OCI-M2 (cell line): ENCODE measurements at regions not wholly inside any gene's neighbourhood (a gene's known extent, or its start where the extent isn't known, plus 50 kb on each side); places are given as distances from the start of the nearest gene placed in this dataset.

Source experiments
- DNase-seq: peaks from one replicate; lab custom pipeline; 2025; ENCODE audit not compliant: unreplicated experiment; lab: John Stamatoyannopoulos, UW

- DNase-seq = no peak
These were observed 172.8 kb downstream of the GATA3 start for GRCh38 chr10:8227246-8227645.

DNA sequence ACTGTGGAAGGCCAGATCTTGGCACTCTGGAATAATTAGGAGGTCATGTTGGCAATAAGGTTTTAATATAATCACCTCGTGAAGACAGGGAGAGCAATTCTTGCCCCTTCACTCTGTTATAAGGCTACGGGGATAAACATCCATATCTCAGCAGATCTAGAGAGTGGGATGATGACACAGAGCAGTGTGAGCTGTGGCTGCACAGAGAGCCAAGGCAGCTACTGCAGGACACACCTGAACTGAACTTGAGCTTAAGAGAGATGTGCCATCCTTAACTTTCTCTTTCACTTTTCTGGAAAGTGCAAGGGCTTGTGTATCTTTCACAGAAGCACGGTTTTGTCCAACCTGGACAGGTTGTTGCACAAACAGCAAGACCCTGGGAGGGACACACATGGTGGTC, 174.7 kb downstream of the GATA3 start:
- no peak for DNase-seq

DNA sequence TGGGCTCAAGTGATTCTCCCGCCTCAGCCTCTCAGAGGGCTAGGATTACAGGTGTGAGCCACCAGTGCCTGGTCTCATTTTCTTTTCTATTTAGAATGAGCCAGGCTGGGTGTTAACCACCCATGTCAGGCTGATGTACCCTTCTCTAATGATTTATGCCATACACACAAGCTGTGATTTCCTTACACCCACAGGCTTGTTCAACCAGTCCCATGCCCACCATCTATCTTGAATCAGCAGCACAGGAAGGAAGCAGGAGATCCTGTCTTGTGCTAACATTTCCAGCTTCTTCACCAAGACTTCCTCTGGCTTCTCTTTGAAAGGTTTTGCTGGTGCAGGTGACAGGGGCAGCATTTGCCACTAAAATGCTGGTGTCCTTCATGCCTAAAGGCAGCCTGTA, 176.4 kb downstream of the GATA3 start:
- no peak for DNase-seq

GRCh38 chr10:8233049-8233448, 178.6 kb downstream of the GATA3 start:
- DNase-seq = no peak

DNA sequence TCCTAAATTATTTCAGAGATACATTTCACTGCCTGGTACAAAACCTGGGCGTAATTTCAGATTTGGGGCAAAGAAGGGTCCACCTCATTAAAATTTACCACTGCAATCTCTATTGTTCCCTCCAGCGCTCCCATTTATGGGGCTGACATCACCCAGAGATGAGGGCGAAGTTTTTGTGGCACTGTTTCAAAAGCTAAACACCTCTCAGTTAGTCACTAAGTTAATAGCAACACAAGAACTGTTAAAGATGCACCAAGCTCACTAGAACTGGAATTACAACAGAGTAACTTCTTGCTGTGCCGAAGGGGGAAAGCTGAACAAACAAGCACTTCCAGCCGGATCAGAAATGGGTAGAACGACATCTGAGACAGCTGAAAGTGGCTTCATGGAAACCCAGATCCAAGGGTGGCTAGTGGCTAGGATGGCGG, 179.4 kb downstream of the GATA3 start:
- no peak for DNase-seq

DNA sequence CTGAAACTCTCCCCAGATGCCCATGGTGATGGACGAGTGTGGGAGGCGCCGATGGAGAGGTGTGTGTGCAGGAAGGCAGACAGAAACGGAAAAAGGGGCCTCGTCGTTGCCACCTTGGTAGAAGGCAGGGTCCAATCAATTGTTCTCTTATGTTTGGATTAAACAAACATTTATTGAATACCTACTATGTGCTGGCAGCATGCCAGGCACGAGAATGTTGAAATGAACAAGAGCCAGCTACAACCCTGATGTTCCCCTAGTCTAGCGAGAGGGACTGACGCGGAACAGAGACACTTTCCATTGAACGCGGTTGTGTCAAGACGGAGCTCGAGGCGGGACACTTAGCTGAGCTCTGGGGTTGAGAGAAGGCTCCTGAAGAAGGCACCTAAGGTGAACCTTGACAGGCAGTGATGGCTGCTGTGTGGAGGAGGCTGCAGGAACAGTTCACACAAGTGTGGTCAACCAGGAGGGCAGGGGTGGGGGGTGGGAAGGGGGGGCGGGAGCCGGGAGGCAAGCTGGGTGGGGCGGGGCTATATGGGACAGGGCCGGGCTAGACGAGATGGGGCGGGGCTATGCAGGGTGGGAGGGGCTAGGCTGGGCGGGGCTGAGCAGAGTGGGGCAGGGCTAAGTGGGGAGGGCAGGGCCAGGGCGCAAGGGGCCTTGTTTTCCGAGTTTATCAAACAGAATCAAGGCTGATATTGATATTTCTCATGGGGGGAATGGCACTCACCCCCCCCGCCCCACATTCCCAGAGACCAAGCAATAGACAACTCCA, 181.0 kb downstream of the GATA3 start:
- DNase-seq = no peak

- no peak for DNase-seq
These were observed 184.5 kb downstream of the GATA3 start for GRCh38 chr10:8238986-8239385.

GRCh38 chr10:8240861-8241260, 186.4 kb downstream of the GATA3 start:
- no peak for DNase-seq

GRCh38 chr10:8242295-8242872, 187.9 kb downstream of the GATA3 start:
- DNase-seq = no peak

DNA sequence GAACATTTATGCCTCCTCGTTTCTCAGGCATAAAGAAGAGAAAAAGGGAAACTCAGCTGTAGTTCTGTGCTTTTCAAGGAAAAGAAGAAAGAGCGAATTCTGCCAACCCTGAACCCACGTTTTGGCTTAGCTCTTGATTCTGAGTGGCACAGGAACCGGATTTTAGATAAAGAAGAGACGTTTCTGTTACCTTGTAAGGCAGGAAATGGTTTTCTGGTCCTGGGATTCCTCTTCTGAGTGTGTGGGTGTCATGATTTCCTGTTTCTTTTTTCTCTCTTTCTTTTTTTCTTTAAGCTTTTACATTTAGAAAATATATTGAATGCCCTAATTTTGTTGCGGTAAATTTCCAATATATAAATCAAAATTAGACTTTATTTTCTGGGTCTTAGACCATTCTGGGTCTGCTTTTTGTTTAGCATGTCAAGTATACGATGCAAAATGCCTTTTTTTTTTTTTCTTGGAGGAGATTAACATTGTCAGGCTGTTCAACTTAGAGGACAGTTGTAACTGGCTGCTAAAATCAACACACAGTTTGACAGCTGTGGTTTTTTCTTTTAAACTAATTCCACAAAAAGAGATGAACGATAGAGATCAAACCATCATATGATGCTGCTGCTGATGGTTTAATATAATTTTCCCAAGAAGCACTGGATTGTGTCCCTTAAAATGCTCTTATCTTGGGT, 190.8 kb downstream of the GATA3 start:
- no peak for DNase-seq

DNA sequence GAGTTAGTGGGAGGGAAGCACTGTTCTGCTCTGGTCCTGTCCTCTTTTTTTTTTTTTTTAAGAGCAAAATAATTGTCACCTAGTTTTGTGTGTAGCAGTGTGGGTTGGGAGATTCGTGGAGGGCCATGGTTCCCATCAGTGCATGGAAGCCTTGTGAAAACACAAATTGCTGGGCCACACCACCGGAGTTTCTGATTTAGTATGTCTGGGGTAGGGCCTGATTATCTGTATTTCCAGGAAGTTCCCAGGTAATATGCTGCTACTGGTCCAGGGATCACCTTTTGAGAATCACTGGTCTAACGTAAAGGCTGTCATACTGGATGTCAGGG, 191.3 kb downstream of the GATA3 start:
- DNase-seq = no peak

DNA sequence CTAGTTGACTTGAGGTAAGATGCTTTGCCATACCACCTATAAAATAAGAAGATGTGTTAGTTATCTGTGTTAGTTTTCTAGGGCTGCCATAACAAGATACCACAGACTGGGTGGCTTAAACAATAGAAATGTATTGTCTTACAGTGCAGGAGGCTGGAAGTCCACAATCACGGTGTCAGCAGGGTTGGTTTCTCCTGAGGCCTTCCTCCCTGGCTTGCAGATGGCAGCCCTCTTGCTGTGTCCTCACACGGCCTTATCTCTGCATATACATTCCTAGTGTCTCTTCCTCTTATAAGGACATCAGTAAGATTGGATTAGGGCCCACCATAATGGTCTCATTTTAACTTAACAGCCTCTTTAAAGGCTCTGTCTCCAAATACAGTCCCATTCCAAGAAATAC, 192.1 kb downstream of the GATA3 start:
- DNase-seq = no peak

- no peak for DNase-seq
These were observed 192.7 kb downstream of the GATA3 start for GRCh38 chr10:8247191-8247590.

- no peak for DNase-seq
These were observed 194.4 kb downstream of the GATA3 start for GRCh38 chr10:8248868-8249267.

DNA sequence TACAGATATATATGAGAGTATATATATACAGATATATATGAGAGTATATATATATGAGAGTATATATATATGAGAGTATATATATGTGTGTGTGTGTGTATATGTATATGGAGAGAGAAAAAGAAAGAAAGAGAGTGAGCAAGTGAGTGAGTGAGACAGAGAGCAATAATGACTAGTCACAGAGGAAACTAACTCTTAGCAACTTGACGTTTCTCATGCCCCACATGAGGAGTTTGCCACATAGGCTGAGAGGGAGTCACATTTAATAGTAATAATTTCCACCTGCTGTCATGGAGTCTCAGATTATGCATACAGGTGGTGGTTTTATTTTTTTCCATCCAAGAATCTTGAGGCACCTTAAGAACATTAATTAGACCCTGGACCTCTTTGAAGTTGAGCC, 199.9 kb downstream of the GATA3 start:
- DNase-seq = no peak

- no peak for DNase-seq
These were observed 200.8 kb downstream of the GATA3 start for GRCh38 chr10:8255301-8255700.

DNA sequence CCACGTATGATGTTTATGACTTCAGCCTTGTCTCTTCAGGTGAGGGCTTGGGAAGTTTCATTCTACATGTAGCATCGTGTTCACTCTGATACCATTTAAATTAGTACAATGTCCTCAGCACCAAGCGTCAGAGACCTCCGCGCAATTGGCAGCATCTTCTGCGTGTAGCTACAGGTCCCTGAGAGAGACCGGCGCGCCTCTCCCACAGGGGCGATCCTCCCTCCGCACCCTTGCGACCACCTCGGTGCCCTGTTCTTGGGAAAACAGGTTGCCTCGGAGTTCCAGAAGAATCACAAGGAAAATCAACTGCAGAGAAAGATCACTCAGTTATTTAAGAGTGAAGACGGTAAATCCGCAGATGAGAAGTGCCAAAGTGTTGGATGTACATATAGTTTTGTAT, 206.2 kb downstream of the GATA3 start:
- DNase-seq = no peak

DNA sequence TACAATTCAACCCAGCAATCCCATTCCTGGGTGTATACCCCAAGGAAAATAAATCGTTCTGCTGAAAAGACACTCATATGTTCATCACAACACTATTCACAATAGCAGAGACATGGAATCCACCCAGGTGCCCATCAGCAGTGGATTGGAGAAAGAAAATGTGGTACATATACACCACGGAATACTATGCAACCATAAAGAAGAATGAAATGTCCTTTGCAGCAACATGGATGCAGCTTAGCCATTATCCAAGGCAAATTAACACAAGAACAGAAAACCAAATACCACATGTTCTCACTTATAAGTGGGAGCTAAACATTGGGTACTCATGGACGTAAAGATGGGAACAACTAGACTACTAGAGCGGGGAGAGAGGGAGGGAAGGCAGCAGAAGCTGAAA, 207.8 kb downstream of the GATA3 start:
- no peak for DNase-seq

DNA sequence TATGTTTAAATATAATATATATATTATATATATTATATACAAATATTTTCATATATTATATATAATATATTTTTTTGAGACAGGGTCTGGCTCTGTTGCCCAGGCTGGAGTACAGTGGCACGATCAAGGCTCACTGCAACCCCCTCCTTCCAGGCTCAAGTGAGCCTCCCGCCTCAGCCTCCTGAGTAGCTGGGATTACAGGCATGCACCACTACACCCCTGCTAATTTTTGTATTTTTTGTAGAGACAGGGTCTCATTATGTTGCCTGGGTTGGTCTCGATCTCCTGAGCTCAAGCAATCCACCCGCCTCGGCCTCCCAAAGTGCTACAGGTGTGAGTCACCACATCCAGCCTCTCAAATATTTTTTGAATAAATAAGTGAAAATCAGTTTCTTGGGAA, 215.5 kb downstream of the GATA3 start:
- no peak for DNase-seq

DNA sequence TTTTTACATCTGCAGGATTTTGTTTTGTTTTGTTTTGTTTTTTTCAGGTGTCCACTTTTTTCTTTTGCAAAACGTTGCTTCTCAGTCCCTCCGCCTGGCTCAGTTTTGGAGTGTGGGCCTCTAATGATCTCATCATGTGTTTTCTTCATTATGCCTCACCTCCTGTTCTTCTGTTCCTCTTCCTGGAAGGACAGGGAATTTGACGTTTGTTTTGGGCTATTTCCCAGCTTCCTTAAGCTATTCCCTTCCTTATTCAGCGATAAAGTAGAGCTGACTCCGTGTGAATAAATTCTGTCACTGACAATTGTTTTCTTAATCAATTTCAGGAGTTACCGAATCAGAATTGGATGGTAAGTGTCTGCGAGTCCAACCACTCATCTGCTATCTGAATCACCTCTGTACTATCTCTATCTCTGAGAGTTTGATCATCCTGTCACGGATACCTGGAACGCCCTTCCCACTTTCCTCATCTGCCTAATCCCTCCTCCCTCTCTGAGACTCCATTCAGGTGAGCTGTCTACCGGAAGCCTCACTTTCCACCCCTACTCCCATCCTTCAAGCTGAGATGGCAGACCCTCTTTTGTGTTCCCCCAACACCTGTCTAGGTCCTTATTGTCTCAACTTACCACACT, 218.4 kb downstream of the GATA3 start:
- no peak for DNase-seq

- DNase-seq = no peak
These were observed 219.3 kb downstream of the GATA3 start for GRCh38 chr10:8273749-8274148.

- no peak for DNase-seq
These were observed 221.4 kb downstream of the GATA3 start for GRCh38 chr10:8275911-8276310.
